ENCODE measurements at regions not wholly inside any gene's neighbourhood (a gene's known extent, or its start where the extent isn't known, plus 50 kb on each side); places are given as distances from the start of the nearest gene placed in this dataset.
"Not testable (repeated sequence)": the region's sequence is repeated elsewhere in the genome, so short reads cannot be mapped to it uniquely, and the experiment has no call there.

- CTCF ChIA-PET = interaction anchor here (0.7 kb wide), 1 partner anchor 129 kb away, joined by 3 read pairs; no protein-coding TSS in a partner anchor
- TF ChIP-seq CTCF (IDR thresholded peaks at IDR 0.05; ENCODE audit: unreplicated experiment) = no peak
- BruUV-seq (replicated peaks) = no TSS peak
- H3K9me3 Mint-ChIP-seq (ENCODE audit: unreplicated experiment) = no peaks in the 10 kb centered on the region
- no peak overlapping the region for H3K27ac Mint-ChIP-seq (ENCODE audit: low read depth, unreplicated experiment)
- DNase-seq (ENCODE audit: unreplicated experiment) = no peak
- no peaks in the 10 kb centered on the region for H3K27me3 Mint-ChIP-seq (ENCODE audit: insufficient read depth, unreplicated experiment)
- H3K36me3 Mint-ChIP-seq (ENCODE audit: insufficient read depth, unreplicated experiment) = no peaks in the 10 kb centered on the region
- POLR2A ChIA-PET = no interaction called here
- no peak overlapping the region for H3K4me3 Mint-ChIP-seq (ENCODE audit: unreplicated experiment)
- intact Hi-C loops (cut with micrococcal nuclease) = no loop called here
- H3K4me1 Mint-ChIP-seq (ENCODE audit: insufficient read depth, unreplicated experiment) = no peaks in the 10 kb centered on the region
Observed at GRCh38 chr3:106071306-106071705, 202.5 kb upstream of the CBLB start.

GRCh38 chr3:106072596-106072995, 203.8 kb upstream of the CBLB start:
- DNase-seq (ENCODE audit: unreplicated experiment); H3K4me3 Mint-ChIP-seq (ENCODE audit: unreplicated experiment); POLR2A ChIA-PET; H3K36me3 Mint-ChIP-seq (ENCODE audit: insufficient read depth, unreplicated experiment); CTCF ChIA-PET; H3K9me3 Mint-ChIP-seq (ENCODE audit: unreplicated experiment); H3K27ac Mint-ChIP-seq (ENCODE audit: low read depth, unreplicated experiment); intact Hi-C loops (cut with micrococcal nuclease); BruUV-seq (replicated peaks); H3K27me3 Mint-ChIP-seq (ENCODE audit: insufficient read depth, unreplicated experiment); H3K4me1 Mint-ChIP-seq (ENCODE audit: insufficient read depth, unreplicated experiment): not testable (repeated sequence)

- DNase-seq (ENCODE audit: unreplicated experiment); POLR2A ChIA-PET; intact Hi-C loops (cut with micrococcal nuclease); H3K27me3 Mint-ChIP-seq (ENCODE audit: insufficient read depth, unreplicated experiment); H3K4me1 Mint-ChIP-seq (ENCODE audit: insufficient read depth, unreplicated experiment); H3K4me3 Mint-ChIP-seq (ENCODE audit: unreplicated experiment); H3K27ac Mint-ChIP-seq (ENCODE audit: low read depth, unreplicated experiment); H3K9me3 Mint-ChIP-seq (ENCODE audit: unreplicated experiment); BruUV-seq (replicated peaks); CTCF ChIA-PET; H3K36me3 Mint-ChIP-seq (ENCODE audit: insufficient read depth, unreplicated experiment): not testable (repeated sequence)
Observed at GRCh38 chr3:106073806-106074205, 205.0 kb upstream of the CBLB start.

- H3K36me3 Mint-ChIP-seq (ENCODE audit: insufficient read depth, unreplicated experiment); BruUV-seq (replicated peaks); H3K9me3 Mint-ChIP-seq (ENCODE audit: unreplicated experiment); intact Hi-C loops (cut with micrococcal nuclease); H3K27ac Mint-ChIP-seq (ENCODE audit: low read depth, unreplicated experiment); DNase-seq (ENCODE audit: unreplicated experiment); CTCF ChIA-PET; H3K27me3 Mint-ChIP-seq (ENCODE audit: insufficient read depth, unreplicated experiment); H3K4me1 Mint-ChIP-seq (ENCODE audit: insufficient read depth, unreplicated experiment); POLR2A ChIA-PET; H3K4me3 Mint-ChIP-seq (ENCODE audit: unreplicated experiment): not testable (repeated sequence)
Observed at GRCh38 chr3:106075731-106076130, 206.9 kb upstream of the CBLB start.

GRCh38 chr3:106078635-106079034, 209.8 kb upstream of the CBLB start:
- no peak overlapping the region for H3K4me3 Mint-ChIP-seq (ENCODE audit: unreplicated experiment)
- ChIA-PET CTCF (no interaction called here), POLR2A (no interaction called here)
- intact Hi-C loops (cut with micrococcal nuclease) = no loop called here
- no TSS peak for BruUV-seq (replicated peaks)
- no peaks in the 10 kb centered on the region for H3K9me3 Mint-ChIP-seq (ENCODE audit: unreplicated experiment)
- H3K4me1 Mint-ChIP-seq (ENCODE audit: insufficient read depth, unreplicated experiment) = no peaks in the 10 kb centered on the region
- no peaks in the 10 kb centered on the region for H3K27me3 Mint-ChIP-seq (ENCODE audit: insufficient read depth, unreplicated experiment)
- H3K27ac Mint-ChIP-seq (ENCODE audit: low read depth, unreplicated experiment) = no peak overlapping the region
- H3K36me3 Mint-ChIP-seq (ENCODE audit: insufficient read depth, unreplicated experiment) = no peaks in the 10 kb centered on the region
- DNase-seq (ENCODE audit: unreplicated experiment) = no peak
- no peak for TF ChIP-seq CTCF (IDR thresholded peaks at IDR 0.05; ENCODE audit: unreplicated experiment)

- Mint-ChIP-seq H3K27ac (ENCODE audit: low read depth, unreplicated experiment) (no peak overlapping the region), H3K9me3 (ENCODE audit: unreplicated experiment) (no peaks in the 10 kb centered on the region), H3K4me1 (ENCODE audit: insufficient read depth, unreplicated experiment) (no peaks in the 10 kb centered on the region), H3K4me3 (ENCODE audit: unreplicated experiment) (no peak overlapping the region), H3K36me3 (ENCODE audit: insufficient read depth, unreplicated experiment) (no peaks in the 10 kb centered on the region), H3K27me3 (ENCODE audit: insufficient read depth, unreplicated experiment) (no peaks in the 10 kb centered on the region)
- intact Hi-C loops (cut with micrococcal nuclease) = no loop called here
- BruUV-seq (replicated peaks) = no TSS peak
- DNase-seq (ENCODE audit: unreplicated experiment) = no peak
- no peak for TF ChIP-seq CTCF (IDR thresholded peaks at IDR 0.05; ENCODE audit: unreplicated experiment)
- ChIA-PET POLR2A (no interaction called here), CTCF (no interaction called here)
Observed at GRCh38 chr3:106082616-106083015, 213.8 kb upstream of the CBLB start.
